Cerebellar cortex (tissue), 1 donor: ENCODE measurements at regions not wholly inside any gene's neighbourhood (a gene's known extent, or its start where the extent isn't known, plus 50 kb on each side); places are given as distances from the start of the nearest gene placed in this dataset.
"Not testable (repeated sequence)": the region's sequence is repeated elsewhere in the genome, so short reads cannot be mapped to it uniquely, and the experiment has no call there.

Source experiments
- DNase-seq: peaks from one replicate; pipeline ENCODE4 v3.0.0-alpha.2; 2015; ENCODE audit warnings: low spot score

DNA sequence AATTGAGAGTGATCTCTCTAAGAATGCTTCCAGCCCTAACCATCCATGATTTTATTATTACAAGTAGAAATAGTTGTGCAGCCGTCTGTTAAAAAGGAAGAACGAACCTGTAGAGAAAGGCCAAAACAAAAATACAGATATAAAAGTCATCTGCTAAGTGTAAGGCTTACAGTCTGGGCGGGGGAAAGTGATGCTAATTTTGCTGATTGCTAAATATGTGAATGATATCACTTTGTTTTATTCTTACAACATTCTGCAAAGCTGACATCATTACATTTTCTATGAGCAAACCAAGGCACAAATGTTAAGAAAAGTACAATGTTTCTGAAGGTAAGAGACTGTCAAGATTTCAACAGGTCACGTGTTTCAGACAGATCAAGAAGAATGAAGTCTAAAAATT, 101.5 kb upstream of the RAP1B start:
- DNase-seq = no peak

DNA sequence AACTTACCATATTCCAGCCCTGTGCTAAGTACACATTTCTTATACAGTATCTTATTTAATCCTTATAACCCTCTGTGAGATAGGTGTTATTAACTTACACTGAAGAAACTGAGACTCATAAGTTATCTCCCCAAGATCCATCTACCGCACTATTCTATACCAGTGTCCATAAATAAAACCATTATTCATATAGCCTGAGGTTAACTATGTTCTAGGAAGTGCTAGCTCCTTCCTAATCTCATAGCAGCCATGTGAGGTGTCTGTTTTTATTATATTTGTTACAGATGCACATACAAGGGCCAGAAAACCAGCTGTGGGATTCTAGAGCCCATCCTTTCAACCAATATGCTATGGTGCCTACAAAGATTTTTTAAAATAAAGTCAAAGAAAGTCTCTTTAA, 100.3 kb upstream of the RAP1B start:
- DNase-seq = no peak

DNA sequence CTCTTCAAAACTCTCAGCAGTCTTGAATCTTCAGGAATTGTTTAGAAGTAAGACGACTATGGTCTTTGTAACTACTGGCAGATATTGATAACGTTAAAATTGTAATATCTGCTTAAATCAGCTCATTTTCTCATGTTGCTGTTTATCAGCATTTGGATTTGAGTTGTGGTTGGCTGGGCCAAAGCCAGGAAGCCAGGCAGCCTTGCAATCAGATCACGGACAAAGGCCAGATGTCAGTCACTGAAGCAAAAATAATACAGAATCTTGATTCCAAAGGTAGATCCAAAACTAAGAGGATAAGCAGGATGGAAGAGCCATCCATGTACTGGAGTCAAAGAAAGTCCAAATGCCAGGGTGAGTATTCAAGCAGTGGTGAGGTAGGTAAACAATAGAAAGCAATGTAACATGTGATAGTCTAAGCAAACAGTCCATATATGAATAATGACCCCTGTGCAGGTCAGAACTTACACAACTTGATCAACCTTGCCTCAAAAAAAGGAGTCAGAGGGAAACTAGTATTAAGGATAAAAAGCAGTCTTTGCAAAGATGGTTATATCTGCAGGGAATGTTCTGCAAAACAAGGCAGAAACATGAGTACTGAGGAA, 95.8 kb upstream of the RAP1B start:
- DNase-seq = no peak

DNA sequence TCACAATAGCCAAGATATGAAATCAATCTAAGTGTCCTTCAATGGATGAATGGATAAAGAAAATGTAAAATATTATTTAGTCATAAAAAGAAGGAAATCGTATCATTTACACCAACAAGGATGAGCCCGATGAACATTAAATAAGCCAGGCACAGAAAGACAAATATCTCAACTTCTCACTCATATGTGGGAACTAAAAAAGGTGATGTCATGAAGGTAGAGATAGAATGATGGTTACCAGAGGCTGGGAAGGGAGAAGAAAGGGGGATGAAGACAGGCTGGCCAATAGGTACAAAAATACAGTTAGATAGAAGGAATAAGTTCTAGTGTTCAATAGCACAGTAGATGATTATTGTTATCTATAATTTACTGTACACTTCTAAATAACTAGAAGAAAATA, 94.9 kb upstream of the RAP1B start:
- no peak for DNase-seq

DNA sequence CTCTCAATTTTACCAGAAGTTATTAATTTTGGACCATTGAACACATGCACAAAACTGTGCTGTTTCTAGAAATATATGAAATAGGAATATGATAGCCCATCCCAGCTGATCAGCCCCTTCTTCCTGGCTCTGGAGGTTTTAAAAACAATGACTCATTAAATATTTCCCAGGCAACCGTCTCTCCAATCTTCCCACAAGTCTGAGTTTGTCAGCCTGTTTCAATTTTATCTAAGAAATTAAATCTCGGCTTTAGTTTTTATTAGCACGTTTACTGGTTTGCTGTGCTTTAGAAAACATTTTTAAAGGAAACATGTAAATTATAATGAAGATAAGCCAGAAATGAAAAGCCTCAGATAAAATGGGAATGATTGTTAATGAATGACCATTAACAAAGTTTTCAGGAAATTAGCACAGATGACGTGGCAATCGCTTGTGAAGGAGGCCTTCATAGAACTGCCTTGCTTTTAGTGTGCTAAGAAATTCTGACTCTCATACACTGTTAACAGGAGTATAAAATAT, 89.3 kb upstream of the RAP1B start:
- DNase-seq = no peak

DNA sequence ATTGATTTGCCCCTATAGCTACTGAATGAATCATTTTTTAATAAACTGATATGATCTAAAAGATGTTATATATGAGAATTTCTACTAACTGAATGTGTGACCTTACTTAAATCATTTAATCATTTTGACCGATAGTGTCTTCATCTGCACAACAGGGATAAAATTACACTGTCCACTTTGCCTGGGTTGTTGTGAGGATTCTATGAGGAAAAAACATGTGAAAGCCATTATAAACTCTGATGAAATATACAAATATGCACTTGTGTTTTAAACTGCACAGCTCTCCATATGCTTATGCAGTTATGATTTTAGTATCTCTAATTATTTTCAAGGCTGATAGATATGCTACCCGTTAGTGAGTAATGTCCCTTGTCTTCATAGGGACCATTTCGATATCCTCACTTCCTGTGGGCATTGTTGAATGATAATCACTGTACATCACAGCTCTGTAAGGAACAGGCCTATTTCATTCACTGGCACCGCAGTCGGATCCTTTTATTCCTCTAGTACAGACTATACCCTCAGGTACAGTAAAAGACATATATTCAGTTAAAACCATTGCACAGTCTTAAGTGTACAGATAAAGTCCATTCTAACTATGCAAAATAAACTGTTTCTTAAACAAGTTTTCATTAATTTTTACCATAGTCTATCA, 88.7 kb upstream of the RAP1B start:
- DNase-seq = no peak

DNA sequence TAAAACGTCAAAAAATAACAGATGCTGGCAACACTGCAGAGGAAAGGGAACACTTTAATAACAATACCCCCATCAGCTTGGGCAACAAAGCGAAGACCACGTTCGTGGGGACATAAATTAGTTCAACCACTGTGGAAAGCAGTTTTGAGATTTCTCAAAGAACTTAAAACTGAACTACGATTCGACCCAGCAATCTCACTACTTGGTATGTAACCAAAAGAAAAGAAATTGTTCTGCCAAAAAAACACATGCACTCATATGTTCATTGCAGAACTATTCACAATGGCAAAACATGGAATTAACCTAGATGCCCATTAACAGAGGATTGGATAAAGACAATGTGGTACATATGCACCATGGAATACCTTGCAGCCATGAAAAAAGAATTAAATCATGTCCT, 81.2 kb upstream of the RAP1B start:
- no peak for DNase-seq

DNA sequence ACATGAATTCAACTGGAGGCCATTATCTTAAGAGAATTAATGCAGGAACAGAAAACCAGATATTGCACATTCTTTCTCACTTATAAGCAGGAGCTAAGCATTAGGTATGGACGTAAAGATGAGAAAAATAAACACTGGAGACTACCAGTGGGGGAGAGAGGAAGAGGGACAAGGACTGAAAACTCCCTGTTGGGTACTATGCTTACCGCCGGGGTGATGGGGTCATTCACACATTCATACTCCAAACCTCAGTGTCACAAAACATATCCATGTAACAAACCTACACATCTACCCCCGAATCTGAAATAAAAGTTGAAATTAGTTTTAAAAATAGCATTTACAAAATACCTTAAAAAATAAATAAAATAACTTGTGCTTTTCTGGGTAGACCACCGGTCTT, 80.8 kb upstream of the RAP1B start:
- DNase-seq = no peak

DNA sequence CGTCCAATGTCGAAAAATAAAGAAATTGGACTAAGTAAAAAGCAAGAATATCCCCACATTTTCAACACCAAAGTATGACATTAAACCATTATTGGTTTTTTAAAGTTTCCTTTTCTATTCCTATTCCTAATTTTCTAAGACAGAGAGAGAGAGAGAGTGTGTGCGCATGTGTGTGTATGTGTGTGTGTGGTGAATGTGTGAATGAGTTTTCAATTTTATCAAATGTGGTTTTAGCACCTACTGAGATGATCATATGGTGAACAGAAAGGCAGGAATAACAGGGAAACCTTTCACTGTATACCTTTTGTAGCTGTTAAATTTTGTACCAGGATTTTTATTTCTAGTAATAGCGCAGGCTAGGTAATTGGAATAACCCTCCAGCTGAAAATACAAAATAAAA, 80.4 kb upstream of the RAP1B start:
- no peak for DNase-seq

DNA sequence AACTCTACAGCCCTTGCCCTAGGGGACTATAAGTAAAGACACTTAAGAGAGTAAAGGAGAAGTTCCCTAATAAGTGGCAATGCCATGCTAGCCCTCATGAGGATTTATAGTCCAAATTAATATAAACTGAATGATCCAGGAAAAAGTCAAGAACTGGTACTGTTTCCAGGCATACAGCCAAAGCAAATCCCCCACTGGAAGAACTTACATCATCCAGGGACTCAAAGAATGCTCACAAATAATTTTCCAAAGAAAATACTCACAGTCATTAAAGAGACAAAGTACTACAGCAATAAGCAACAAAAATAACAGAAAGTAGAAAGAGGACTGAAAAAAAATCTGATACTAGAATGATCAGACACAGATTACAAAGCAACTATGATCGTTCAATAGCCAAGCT, 79.7 kb upstream of the RAP1B start:
- no peak for DNase-seq

DNA sequence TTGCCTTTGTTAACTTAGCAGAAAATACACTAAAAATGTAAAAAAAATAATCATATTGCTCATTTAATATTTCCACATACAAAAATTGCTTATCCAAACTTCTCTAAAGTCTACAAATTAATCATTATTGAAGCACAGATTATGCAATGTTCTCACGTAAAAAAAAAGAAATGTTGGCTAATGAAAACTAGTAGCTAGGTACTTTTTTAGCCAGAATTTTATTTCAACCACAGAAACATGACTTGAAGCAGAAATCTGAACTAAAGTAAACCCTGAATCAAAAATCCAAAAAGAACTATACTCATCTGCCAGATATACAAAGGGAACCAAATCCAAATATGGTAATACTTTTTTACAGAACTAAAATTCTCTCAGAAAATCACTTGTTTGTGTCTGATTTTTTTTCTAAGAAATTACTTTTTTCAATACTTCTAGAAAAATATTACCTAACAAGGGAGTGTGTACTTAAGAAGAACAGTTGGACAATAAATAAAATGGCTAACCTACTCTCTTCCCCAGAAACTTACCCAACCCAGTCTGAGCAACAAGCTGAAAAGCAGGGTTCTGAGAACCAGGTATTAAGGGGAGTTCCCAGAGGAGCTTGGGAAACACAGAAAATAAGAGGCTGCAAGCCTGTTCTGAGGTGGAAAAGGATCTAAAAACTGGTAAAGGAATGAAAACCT, 78.4 kb upstream of the RAP1B start:
- DNase-seq = no peak

DNA sequence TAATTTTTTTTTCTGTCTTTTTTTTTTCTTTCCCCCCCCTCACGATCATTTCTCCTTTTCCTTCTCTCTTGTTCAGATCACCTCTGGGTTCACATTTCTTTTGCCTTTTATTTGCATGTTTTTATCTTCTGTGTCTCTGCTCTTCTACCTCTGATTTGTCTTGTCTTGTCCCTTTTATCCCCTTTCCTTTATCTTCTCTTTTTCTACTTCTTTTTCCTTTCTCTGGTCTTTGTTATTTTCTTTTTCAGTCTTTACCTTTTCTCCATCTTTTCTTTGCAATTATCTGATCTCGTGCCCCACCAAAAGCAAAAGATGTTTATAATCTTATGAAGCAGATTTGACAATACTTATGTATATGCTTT, 77.8 kb upstream of the RAP1B start:
- no peak for DNase-seq

DNA sequence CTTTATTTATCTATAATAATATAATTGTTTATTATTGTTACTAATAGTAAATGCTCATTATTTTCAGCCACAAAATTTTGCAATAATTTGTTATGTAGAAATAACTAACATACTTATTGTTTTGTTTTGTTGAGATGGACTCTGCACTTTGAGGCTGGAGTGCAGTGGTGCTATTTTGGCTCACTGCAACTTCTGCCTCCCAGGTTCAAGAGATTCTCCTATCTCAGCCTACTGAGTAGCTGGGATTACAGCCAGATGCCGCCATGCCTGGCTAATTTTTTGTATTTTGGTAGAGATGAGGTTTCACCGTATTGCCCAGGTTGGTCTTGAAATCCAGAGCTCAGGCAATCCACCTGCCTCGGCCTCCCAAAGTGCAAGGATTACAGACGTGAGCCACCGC, 76.6 kb upstream of the RAP1B start:
- DNase-seq = no peak

DNA sequence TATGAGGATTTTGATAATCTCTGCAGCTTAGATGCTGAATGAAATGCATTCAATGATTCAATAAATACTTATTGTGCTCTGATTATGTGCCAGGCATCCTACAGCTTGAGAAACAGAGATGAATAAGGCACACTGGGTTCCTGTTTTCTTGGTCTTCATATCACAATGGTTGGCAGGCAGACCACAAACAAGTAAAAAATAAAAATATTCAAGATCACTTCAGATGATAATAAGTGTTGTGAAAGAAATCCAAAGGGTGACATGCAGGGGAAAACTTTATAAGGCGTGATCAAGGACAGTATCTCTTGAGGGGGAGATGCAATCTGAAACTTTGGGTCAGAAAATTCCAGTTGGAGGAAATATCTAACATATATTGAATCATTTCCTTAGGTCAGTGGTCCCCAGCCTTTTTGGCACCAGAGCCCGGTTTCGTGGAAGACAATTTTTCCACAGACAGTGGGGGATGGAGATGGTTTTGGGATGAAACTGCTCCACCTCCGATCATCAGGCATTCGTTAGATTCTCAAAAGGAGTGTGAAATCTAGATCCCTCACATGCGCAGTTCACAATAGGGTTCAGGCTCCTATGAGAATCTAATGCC, 73.7 kb upstream of the RAP1B start:
- no peak for DNase-seq

DNA sequence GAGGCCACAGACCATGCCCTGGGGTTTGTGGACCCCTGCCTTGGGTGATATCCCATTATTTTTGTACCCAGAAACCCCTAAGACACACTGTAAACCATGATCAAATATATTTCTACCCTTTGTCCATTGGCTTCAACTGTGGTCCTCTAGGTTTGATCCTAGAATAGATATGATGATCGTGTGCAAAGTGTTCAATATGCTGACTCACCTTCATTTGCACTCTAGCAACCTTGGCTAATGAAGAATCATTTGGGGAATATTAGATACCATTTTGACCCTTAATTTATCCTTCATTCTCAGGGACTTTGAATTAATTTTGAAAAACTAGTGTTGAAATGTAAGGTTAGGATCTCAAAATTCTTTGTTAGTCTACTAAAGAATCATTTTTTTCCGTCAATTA, 73.1 kb upstream of the RAP1B start:
- no peak for DNase-seq

DNA sequence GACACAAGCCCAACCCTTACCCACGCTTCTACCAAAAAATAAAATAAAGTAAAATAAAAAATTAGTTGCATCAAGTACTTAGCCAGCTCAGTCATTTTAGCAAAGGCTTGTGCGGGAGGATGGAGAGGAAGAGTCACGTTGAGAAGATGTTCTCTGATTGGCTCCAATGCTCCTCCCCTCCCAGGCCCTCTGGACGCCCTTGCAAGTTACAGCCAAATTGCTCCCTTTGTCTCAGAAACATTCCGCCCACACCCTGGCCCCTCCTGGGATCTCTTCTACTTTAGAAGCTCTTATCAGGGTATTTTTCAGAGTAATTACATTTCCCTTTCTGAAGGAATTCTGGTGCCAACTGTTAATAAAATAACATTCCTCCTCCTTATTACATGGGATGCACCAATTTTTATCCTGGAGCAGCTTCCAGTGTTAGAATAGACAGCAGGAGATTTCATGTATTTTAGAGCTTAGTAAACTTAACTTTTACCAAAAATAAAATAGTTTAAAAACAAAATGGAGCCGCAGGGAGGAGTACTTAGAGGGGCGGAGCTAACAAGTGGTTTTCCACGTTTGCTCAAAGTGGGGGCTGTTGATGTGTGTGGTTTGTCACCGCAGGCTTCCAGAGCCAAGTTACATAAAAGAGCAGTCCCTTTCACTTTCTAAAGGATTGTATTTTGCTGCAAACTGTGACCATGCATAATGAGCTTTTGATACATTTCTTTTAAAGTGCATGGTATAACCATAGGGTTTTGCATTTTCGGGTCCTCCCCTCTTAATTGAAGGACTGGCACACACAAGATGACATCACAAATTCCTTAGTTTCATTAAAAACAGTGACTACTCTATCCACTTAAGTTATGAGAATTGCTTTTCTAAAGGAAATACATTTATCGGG, 71.7 kb upstream of the RAP1B start:
- no peak for DNase-seq

DNA sequence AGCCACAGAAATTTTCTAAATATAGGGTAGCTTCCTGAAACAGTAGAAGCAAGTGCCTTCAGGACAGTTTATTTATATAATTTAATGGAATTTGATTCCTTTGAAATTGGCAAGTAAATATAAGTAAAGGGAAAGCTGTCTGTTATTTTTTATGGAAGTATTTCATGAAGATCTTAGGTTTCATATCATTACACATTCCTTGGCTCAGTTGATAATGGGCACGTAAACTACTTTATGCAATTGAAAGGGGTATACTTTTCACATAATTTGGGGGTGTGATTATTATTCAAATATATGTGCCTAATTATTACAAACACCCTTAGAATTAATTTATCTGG, 71.1 kb upstream of the RAP1B start:
- no peak for DNase-seq

DNA sequence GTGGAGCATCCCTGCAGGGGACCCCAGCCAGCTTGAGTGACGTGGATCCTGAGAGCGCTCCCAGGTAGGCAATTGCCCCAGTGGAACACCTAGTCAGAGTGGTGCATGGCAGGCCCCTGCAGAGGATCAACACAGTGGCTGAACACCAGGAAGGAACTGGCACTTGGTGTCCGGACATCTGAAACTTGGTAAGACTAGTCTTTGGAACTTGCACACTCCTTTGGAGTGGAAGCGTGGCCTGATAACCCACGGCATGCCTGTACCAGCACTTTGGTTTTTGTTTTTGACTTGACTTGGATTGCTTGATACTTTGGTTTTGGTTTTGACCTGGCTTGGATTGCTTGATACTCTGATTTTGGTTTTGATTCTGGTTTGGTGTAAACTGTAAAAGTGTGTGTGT, 69.9 kb upstream of the RAP1B start:
- not testable (repeated sequence) for DNase-seq

DNA sequence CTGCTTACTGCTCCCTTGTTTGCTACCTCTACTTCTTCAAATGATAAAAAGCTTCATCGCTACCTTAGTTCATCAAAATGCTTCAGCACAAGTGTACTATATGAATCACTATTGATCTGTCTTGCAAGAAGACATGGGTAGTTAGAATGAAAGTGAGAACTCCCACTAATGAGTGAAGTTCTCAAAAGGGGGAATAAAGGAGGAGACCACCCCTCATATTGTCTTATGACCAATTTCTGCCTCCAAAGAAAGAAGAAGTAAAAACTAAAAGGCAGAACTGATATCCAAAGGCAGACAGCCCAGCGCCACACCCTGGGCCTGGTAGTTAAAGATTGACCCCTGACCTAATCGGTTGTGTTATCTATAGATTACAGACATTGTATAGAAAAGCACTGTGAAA, 63.4 kb upstream of the RAP1B start:
- DNase-seq = not testable (repeated sequence)

DNA sequence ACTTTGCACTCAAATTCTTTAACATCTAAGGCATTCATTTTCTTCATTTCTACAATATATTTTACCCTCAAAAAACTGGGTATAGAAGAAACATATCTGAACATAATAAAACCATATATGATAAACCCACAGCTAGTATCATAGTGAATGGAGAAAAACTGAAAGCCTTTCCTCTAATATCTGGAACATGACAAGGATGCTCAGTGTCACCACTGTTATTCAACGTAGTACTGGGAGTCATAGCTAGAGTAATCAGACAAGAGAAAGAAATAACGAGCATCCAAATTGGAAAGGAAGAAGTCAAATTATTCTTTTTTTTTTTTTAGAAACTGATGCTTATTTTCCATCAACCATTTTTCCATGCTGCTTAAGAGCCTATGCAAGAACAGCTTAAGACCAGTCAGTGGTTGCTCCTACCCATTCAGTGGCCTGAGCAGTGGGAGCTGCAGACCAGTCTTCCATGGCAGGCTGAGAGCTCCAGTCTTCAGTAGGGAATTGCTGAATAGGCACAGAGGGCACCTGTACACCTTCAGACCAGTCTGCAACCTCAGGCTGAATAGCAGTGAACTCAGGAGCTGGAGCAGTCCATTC, 58.0 kb upstream of the RAP1B start:
- DNase-seq = not testable (repeated sequence)

DNA sequence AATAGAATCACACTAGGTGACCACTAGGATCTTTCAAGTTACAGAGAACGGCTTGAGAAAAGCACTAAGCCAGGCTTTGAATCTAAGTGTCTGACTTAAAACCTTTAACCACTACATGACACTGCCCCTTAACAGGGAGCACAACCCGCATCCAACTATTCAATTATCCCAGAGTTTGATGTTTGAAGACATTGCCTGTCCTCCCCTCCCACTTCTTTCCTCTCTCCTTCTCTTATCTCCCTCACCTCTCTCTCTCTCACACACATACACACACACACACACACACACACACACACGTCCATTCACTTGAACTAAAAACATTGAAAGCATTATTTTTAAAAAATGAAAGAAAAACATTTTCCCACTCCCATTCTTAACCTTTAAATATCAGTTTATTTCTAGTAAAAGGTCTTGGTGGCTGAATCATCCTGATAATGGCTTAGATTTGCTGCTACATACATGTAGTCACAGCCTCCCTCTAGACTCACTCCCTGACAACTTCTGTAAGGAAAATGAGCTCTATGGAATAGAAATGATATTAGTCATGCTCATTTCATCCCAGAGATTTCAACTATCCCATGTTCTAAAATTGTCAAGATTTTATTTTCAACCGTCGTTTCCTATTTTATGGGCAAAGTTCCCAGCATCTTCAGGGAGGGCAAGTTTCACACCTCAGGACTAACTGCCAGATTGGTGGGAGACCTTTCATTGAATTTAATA, 53.5 kb upstream of the RAP1B start:
- no peak for DNase-seq
